HFF-Myc (cell line): ENCODE measurements at regions not wholly inside any gene's neighbourhood (a gene's known extent, or its start where the extent isn't known, plus 50 kb on each side); places are given as distances from the start of the nearest gene placed in this dataset.
"Not testable (repeated sequence)": the region's sequence is repeated elsewhere in the genome, so short reads cannot be mapped to it uniquely, and the experiment has no call there.

ENCODE experiments used
- DNase-seq: peaks from one replicate; pipeline ENCODE4 v3.0.0-alpha.2; 2011; ENCODE audit warnings: low read depth; ENCODE audit errors: extremely low read depth
- H3K4me3 ChIP-seq: replicated peaks from 2 replicates; pipeline ENCODE4 v1.5.1; 2011; ENCODE audit warnings: low read depth, mild to moderate bottlenecking, control low read depth, low read length
- TF ChIP-seq, protein P1 (sequence below): IDR thresholded peaks from 2 replicates; pipeline ENCODE4 v1.5.1; 2012; ENCODE audit warnings: mild to moderate bottlenecking, low read depth, low read length, control low read depth; ENCODE audit errors: missing control alignments

GRCh38 chr9:135192686-135193085, 105.2 kb downstream of the OLFM1 start:
- TF ChIP-seq, protein P1, sequence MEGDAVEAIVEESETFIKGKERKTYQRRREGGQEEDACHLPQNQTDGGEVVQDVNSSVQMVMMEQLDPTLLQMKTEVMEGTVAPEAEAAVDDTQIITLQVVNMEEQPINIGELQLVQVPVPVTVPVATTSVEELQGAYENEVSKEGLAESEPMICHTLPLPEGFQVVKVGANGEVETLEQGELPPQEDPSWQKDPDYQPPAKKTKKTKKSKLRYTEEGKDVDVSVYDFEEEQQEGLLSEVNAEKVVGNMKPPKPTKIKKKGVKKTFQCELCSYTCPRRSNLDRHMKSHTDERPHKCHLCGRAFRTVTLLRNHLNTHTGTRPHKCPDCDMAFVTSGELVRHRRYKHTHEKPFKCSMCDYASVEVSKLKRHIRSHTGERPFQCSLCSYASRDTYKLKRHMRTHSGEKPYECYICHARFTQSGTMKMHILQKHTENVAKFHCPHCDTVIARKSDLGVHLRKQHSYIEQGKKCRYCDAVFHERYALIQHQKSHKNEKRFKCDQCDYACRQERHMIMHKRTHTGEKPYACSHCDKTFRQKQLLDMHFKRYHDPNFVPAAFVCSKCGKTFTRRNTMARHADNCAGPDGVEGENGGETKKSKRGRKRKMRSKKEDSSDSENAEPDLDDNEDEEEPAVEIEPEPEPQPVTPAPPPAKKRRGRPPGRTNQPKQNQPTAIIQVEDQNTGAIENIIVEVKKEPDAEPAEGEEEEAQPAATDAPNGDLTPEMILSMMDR, result no peak
- DNase-seq, result no peak
- no peak overlapping the region for H3K4me3 ChIP-seq

GRCh38 chr9:135195975-135196374, 108.5 kb downstream of the OLFM1 start:
- DNase-seq, H3K4me3 ChIP-seq: not testable (repeated sequence)

- no peak overlapping the region for H3K4me3 ChIP-seq
- TF ChIP-seq, protein P1, result no peak
- no peak for DNase-seq
Observed at GRCh38 chr9:135196474-135196873, 109.0 kb downstream of the OLFM1 start.

GRCh38 chr9:135198144-135198543, 110.7 kb downstream of the OLFM1 start:
- TF ChIP-seq, protein P1, result no peak
- DNase-seq, result no peak
- H3K4me3 ChIP-seq, result no peak overlapping the region

DNA sequence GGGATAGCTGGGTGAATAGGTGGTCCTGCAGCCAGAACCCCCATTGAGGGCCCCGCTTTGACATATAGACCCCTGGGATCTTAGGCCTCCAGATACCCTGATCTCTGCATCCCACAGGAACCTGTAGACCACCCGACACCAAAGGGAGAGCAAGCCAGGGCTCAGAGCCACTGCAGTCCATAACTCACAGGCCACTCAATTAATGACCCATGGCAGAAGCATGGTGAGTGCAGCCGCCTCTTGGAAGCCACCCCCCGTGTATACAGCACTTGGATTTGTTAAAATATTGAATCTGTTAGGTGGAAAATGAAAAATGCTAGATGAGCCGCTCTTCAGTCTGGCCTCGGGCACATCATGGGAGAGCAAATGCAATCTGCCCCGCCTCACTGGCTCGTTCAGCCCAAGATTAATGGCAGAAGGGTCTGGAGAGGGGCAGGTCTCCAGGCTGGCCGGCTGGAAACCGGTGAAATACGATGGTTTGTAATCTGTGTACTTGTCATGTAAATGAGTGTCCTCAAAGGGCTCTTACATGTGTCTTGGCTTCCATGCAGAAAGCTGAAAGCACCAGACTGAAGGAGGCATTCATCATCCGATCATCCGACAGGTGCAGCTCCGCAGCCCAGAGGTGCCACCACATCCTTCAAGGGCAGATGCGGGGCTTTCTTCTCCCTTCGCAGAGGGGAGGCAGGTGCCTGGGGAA, 111.3 kb downstream of the OLFM1 start:
- DNase-seq, result no peak
- H3K4me3 ChIP-seq, result no peak overlapping the region
- TF ChIP-seq, protein P1, result no peak

- no peak overlapping the region for H3K4me3 ChIP-seq
- TF ChIP-seq, protein P1, result no peak
- no peak for DNase-seq
Observed at GRCh38 chr9:135199489-135199888, 112.0 kb downstream of the OLFM1 start.

DNA sequence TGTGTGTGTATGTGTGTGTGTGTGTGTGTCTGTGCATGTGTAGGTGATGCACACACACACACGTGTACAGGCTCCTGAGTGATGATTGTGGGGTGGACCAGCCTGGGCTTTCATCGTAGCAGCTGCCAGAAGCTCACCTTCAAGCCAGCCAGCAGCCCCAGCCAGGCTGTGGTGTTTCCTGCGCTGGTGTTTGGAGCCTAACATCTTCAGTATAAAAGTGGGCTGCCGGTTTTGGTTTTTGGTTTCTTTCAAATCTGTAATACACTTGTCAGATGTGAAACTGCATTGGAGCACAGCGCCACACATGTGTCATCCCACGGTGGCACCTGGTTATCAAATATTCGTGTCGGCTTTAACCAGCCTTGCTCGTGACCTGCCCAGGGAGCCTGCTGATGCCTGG, 114.2 kb downstream of the OLFM1 start:
- no peak for DNase-seq
- TF ChIP-seq, protein P1, result no peak
- H3K4me3 ChIP-seq, result no peak overlapping the region
